Muscle of leg (tissue), 3 donors: ENCODE measurements at regions not wholly inside any gene's neighbourhood (a gene's known extent, or its start where the extent isn't known, plus 50 kb on each side); places are given as distances from the start of the nearest gene placed in this dataset.
A peak's percentile ranks its signal among the peaks of the same experiment; 100 is the strongest.
"Not testable (repeated sequence)": the region's sequence is repeated elsewhere in the genome, so short reads cannot be mapped to it uniquely, and the experiment has no call there.

ENCODE experiments used
- DNase-seq: peaks from one replicate; pipeline ENCODE4 v3.0.0; 2013
- H3K27ac ChIP-seq: one replicate; pipeline ENCODE4 v1.5.1; 2013; ENCODE audit warnings: mild to moderate bottlenecking, low read length, control low read depth
- H3K27me3 ChIP-seq: one replicate; pipeline ENCODE4 v1.6.1; 2013; ENCODE audit warnings: low read length; ENCODE audit not compliant: control insufficient read depth, insufficient read depth
- H3K36me3 ChIP-seq: one replicate; pipeline ENCODE4 v1.6.1; 2013; ENCODE audit warnings: low read length; ENCODE audit not compliant: control insufficient read depth, insufficient read depth
- H3K4me1 ChIP-seq: one replicate; pipeline ENCODE4 v1.6.1; 2013; ENCODE audit warnings: low read length; ENCODE audit not compliant: control insufficient read depth, insufficient read depth
- H3K4me3 ChIP-seq: one replicate; pipeline ENCODE4 v1.5.1; 2013; ENCODE audit warnings: low read length, control low read depth
- H3K9me3 ChIP-seq: replicated peaks from 2 replicates; pipeline ENCODE4 v1.6.1; 2013; ENCODE audit warnings: low read depth, low read length; ENCODE audit not compliant: control insufficient read depth
- WGBS: methylation state at CpG from one replicate; pipeline ENCODE4 v1.1.5; 2013; ENCODE audit warnings: missing lambda C conversion rate; ENCODE audit not compliant: insufficient coverage; 5-methylcytosine and 5-hydroxymethylcytosine counted together

- not testable (repeated sequence) for H3K4me1 ChIP-seq, H3K36me3 ChIP-seq, DNase-seq, H3K27me3 ChIP-seq, H3K4me3 ChIP-seq, H3K27ac ChIP-seq, H3K9me3 ChIP-seq
- no CpG with 5 or more reads among the region's 2 CpGs for WGBS
These were observed 108.5 kb upstream of the SCAF8 start for GRCh38 chr6:154624727-154625126.

DNA sequence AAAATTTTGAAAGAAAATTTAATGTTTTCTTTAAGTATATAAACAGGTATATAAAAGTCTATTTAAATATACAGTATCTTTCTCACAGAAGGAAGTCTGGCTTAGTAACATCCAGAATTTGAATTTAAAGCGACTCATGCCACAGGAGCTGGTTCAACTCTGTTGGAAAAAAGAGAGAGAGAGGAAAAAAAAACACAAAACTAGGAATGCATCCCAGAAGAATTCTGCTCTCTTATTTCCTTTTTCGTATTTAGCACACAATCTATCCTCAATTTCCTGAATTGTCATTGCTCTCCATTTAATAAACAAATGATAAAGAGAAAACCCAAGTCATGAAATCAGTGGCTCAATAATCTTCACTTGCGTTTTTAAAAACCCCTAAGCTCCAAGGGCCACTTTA is 107.5 kb upstream of the SCAF8 start:
- H3K9me3 ChIP-seq, result no peaks in the 10 kb centered on the region
- no peak overlapping the region for H3K27ac ChIP-seq
- WGBS, result no CpG with 5 or more reads among the region's 3 CpGs
- no peak overlapping the region for H3K4me3 ChIP-seq
- peak; percentile 61 for DNase-seq
- H3K36me3 ChIP-seq, result no peaks in the 10 kb centered on the region
- H3K4me1 ChIP-seq, result no peaks in the 10 kb centered on the region
- no peaks in the 10 kb centered on the region for H3K27me3 ChIP-seq

DNA sequence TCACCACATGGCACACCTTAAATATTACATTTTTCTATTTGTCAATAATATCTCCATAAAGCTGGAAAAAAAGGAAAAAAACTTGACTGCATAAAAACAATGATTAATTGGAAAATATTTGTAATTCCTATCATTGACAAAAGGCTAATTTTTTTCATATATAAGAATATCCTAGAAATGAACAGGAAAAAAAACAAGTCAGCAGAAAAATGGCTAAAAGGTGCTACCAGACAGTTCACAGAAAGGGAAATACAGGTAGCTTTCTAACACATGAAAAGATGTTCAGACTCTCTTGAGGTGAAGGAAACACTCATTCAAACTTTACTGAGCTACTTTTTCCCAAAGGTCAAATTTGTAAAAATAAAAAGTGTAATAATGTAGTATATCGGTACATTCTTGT is 104.1 kb upstream of the SCAF8 start:
- H3K4me3 ChIP-seq, result no peak overlapping the region
- no peaks in the 10 kb centered on the region for H3K27me3 ChIP-seq
- H3K9me3 ChIP-seq, result peaks cover 5% of the 10 kb centered on the region
- no peak overlapping the region for H3K27ac ChIP-seq
- no peaks in the 10 kb centered on the region for H3K36me3 ChIP-seq
- no CpG with 5 or more reads among the region's 1 CpG for WGBS
- no peak for DNase-seq
- no peaks in the 10 kb centered on the region for H3K4me1 ChIP-seq

DNA sequence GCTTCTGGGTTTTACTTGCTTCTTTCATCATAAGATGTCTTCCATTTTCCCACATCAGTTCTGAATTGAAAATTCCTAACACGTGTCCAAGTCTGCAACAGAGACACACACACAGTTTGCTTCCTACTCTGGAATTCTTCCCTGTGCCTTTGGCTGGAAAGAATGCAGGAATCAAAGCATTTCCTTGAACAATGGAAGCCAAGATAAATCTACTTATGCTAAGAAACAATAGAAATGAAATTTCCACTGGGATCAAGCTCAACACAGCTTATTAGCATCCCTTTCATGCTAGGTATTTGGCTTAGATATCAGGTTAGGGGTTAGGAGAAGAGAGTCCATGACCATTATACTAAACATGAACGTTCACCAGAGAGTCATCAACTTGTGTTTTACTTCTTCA is 101.1 kb upstream of the SCAF8 start:
- Histone ChIP-seq H3K27me3 (no peaks in the 10 kb centered on the region), H3K9me3 (peaks cover 5% of the 10 kb centered on the region), H3K27ac (no peak overlapping the region), H3K36me3 (no peaks in the 10 kb centered on the region), H3K4me3 (no peak overlapping the region), H3K4me1 (no peaks in the 10 kb centered on the region)
- 50% methylated on average over 1 of the region's 2 CpGs for WGBS
- peak; percentile 97 for DNase-seq

GRCh38 chr6:154637392-154637791 is 95.8 kb upstream of the SCAF8 start:
- Histone ChIP-seq H3K36me3 (no peaks in the 10 kb centered on the region), H3K4me3 (no peak overlapping the region), H3K27me3 (no peaks in the 10 kb centered on the region), H3K27ac (no peak overlapping the region), H3K9me3 (peaks cover 5% of the 10 kb centered on the region), H3K4me1 (no peaks in the 10 kb centered on the region)
- DNase-seq, result no peak
- 80% methylated on average over 2 of the region's 4 CpGs for WGBS

DNA sequence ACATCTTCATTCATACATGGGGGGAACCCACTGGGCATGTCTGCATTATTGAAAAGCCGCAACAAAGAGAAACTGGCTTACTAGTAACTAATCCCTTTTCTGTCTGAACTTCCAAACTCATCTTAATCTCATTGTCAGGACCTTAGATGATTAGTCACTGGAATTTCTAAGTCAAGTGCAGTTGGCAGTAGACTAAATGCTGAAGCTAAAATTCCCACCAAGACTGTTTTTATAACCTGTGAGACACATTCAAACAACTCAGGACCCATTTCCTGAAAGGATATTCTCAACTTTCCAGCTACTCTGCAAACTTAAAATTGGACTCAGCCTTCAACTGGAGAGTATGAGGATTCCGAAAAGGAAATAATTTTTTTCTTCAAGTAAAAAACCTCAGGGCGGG is 94.8 kb upstream of the SCAF8 start:
- H3K9me3 ChIP-seq, result peaks cover 4% of the 10 kb centered on the region
- H3K4me1 ChIP-seq, result no peaks in the 10 kb centered on the region
- H3K36me3 ChIP-seq, result no peaks in the 10 kb centered on the region
- no peaks in the 10 kb centered on the region for H3K27me3 ChIP-seq
- no peak overlapping the region for H3K4me3 ChIP-seq
- H3K27ac ChIP-seq, result no peak overlapping the region
- WGBS, result no CpG with 5 or more reads among the region's 3 CpGs
- peak; percentile 82 for DNase-seq

- H3K27me3 ChIP-seq, H3K27ac ChIP-seq, H3K4me3 ChIP-seq, H3K4me1 ChIP-seq, H3K9me3 ChIP-seq, DNase-seq, H3K36me3 ChIP-seq: not testable (repeated sequence)
- 93% methylated on average over 3 of the region's 7 CpGs for WGBS
These were observed 94.0 kb upstream of the SCAF8 start for GRCh38 chr6:154639196-154639595.

GRCh38 chr6:154648188-154648887 is 84.9 kb upstream of the SCAF8 start:
- no peak for DNase-seq
- 75% methylated on average over 1 of the region's 3 CpGs for WGBS
- Histone ChIP-seq H3K36me3 (no peaks in the 10 kb centered on the region), H3K4me3 (no peak overlapping the region), H3K27me3 (no peaks in the 10 kb centered on the region), H3K9me3 (no peaks in the 10 kb centered on the region), H3K27ac (no peak overlapping the region), H3K4me1 (peaks cover 2% of the 10 kb centered on the region)

DNA sequence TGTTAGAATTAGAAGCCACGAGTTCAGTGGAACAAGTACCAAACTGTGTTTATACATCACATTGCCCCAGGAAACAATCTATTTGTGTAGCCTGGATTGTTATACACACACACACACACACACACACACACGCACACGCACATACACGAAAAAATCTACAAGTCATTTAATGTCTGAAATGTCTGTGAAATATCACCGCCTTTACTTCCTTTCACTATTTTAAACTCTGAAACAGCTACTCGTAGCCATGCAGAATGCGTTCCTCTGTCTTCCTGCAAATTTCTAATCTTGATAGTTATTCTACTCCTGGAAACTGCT is 84.4 kb upstream of the SCAF8 start:
- 77% methylated on average over 3 of the region's 7 CpGs for WGBS
- H3K9me3 ChIP-seq, result no peaks in the 10 kb centered on the region
- no peak overlapping the region for H3K27ac ChIP-seq
- no peak for DNase-seq
- no peaks in the 10 kb centered on the region for H3K36me3 ChIP-seq
- H3K4me1 ChIP-seq, result peaks cover 3% of the 10 kb centered on the region
- H3K4me3 ChIP-seq, result no peak overlapping the region
- H3K27me3 ChIP-seq, result no peaks in the 10 kb centered on the region

GRCh38 chr6:154649721-154650120 is 83.5 kb upstream of the SCAF8 start:
- Histone ChIP-seq H3K27me3 (no peaks in the 10 kb centered on the region), H3K4me3 (no peak overlapping the region), H3K27ac (no peak overlapping the region), H3K4me1 (peaks cover 6% of the 10 kb centered on the region), H3K9me3 (no peaks in the 10 kb centered on the region), H3K36me3 (no peaks in the 10 kb centered on the region)
- peak; percentile 53 for DNase-seq
- no CpG with 5 or more reads among the region's 5 CpGs for WGBS

DNA sequence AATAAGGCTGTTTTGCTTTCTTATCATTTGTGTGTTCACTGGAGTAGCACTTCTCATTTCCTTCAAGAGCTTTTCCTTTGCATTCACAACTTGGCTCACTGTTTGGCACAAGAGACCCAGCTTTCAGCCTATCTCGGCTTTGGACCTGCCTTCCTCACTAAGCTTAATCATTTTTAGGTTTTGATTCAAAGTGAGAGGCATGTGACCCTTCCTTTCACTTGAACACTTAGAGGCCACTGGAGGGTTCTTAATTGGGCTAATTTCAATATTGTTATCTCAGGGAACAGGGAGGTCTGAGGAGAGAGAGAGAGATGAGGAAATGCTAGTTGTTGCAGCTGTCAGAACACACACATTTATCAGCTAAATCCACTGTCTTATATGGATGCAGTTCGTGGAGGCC is 82.9 kb upstream of the SCAF8 start:
- no CpG with 5 or more reads among the region's 2 CpGs for WGBS
- Histone ChIP-seq H3K9me3 (no peaks in the 10 kb centered on the region), H3K27me3 (no peaks in the 10 kb centered on the region), H3K4me3 (no peak overlapping the region), H3K4me1 (peaks cover 6% of the 10 kb centered on the region), H3K36me3 (no peaks in the 10 kb centered on the region), H3K27ac (no peak overlapping the region)
- DNase-seq, result peak; percentile 27
